ENCODE measurements at regions not wholly inside any gene's neighbourhood (a gene's known extent, or its start where the extent isn't known, plus 50 kb on each side); places are given as distances from the start of the nearest gene placed in this dataset.

GRCh38 chr1:78269591-78269990, 221.2 kb upstream of the PTGFR start:
- in situ Hi-C loops (cut with MboI) = no loop called here
- intact Hi-C loops (cut with micrococcal nuclease) = no loop called here
- DNase-seq (ENCODE audit: extremely low read depth in 1 of 4, low spot score in 3 of 4) (no peak), FAIRE-seq (no peak), ATAC-seq (no peak)
- H4K20me1 ChIP-seq (replicated peaks; ENCODE audit: control insufficient read depth, insufficient read depth, low read length) = no peaks in the 10 kb centered on the region
- H3K9me1 ChIP-seq (ENCODE audit: control insufficient read depth, insufficient read depth, low read length) = no peaks in the 10 kb centered on the region
- no peak overlapping the region for H2AFZ ChIP-seq (ENCODE audit: low read depth, low read length)
- H3K9me3 ChIP-seq (replicated peaks; ENCODE audit: control insufficient read depth, insufficient read depth, low read depth, low read length) = no peaks in the 10 kb centered on the region
- H3K36me3 ChIP-seq (ENCODE audit: control insufficient read depth, insufficient read depth, low read length) = no peaks in the 10 kb centered on the region
- BruUV-seq (replicated peaks) = no TSS peak
- no peaks in the 10 kb centered on the region for H3K27me3 ChIP-seq (ENCODE audit: control insufficient read depth in 2 of 2, insufficient read depth in 2 of 2, low read length in 2 of 2)
- 0% methylated on average over 2 of the region's 2 CpGs for WGBS (ENCODE audit: insufficient coverage, low coverage, missing lambda C conversion rate)
- H3K4me3 ChIP-seq = no peak overlapping the region
- ChIA-PET POLR2A (no interaction called here), CTCF (ENCODE audit: low intra/inter-chr PET ratio) (no interaction called here)
- no peak overlapping the region for H3K4me2 ChIP-seq (ENCODE audit: insufficient read depth, low read length)
- no peak overlapping the region for H3K27ac ChIP-seq (ENCODE audit: extremely low read depth, low read depth, low read length)
- H3K79me2 ChIP-seq (ENCODE audit: control insufficient read depth, insufficient read depth, low read length) = no peaks in the 10 kb centered on the region
- TF ChIP-seq MAZ (CRISPR knock-in tag; conservative IDR thresholded peaks at IDR 0.05 in 1 of 2, IDR thresholded peaks at IDR 0.05 in 1 of 2) (no peak), HNRNPL (IDR thresholded peaks at IDR 0.05; ENCODE audit: low read depth, low read length) (no peak), BRF1 (IDR thresholded peaks at IDR 0.05; ENCODE audit: borderline replicate concordance, extremely low read depth, insufficient read length) (no peak), PRDM10 (IDR thresholded peaks at IDR 0.05; ENCODE audit: partially characterized antibody) (no peak), MCM3 (IDR thresholded peaks at IDR 0.05) (no peak), ZNF639 (CRISPR knock-in tag; conservative IDR thresholded peaks at IDR 0.05 in 1 of 2, IDR thresholded peaks at IDR 0.05 in 1 of 2) (no peak), SAFB (IDR thresholded peaks at IDR 0.05; ENCODE audit: borderline replicate concordance, low read depth, low read length) (no peak), ZKSCAN3 (CRISPR knock-in tag; IDR thresholded peaks at IDR 0.05) (no peak), MCM5 (IDR thresholded peaks at IDR 0.05; ENCODE audit: low read depth) (no peak), ELF4 (CRISPR knock-in tag; IDR thresholded peaks at IDR 0.05) (no peak), ZBTB49 (CRISPR knock-in tag; IDR thresholded peaks at IDR 0.05; ENCODE audit: borderline replicate concordance) (no peak), ATF6 (CRISPR knock-in tag; IDR thresholded peaks at IDR 0.05) (no peak)
- no peak overlapping the region for H3K9ac ChIP-seq (ENCODE audit: insufficient read depth in 1 of 2, low read depth in 2 of 2, low read length in 2 of 2)
- no peaks in the 10 kb centered on the region for H3K4me1 ChIP-seq (replicated peaks in 1 of 2; ENCODE audit: control insufficient read depth in 2 of 2, insufficient read depth in 2 of 2, low read length in 2 of 2)

Data from K562 (cell line).